Astrocyte (in vitro differentiated cells and primary cell): ENCODE measurements at regions not wholly inside any gene's neighbourhood (a gene's known extent, or its start where the extent isn't known, plus 50 kb on each side); places are given as distances from the start of the nearest gene placed in this dataset.

Source experiments
- DNase-seq: peaks from one replicate; pipeline ENCODE4 v3.0.0-alpha.2; 2010; ENCODE audit warnings: low read depth
- FAIRE-seq: peaks from 2 replicates; lab custom pipeline; 2011; peaks lifted over from hg19 to GRCh38; lab: Jason Lieb, UNC
- H2AFZ ChIP-seq: 2 replicates; pipeline ENCODE4 v1.6.0; 2012; ENCODE audit warnings: low read depth, low read length, inconsistent platforms
- H3K27ac ChIP-seq: 2 replicates; pipeline ENCODE4 v1.5.1; 2011; ENCODE audit warnings: low read depth, low read length, inconsistent platforms
- H3K27me3 ChIP-seq: 2 replicates; pipeline ENCODE4 v1.6.0; 2011; ENCODE audit warnings: low read length, inconsistent platforms; ENCODE audit not compliant: insufficient read depth
- H3K36me3 ChIP-seq: 2 replicates; pipeline ENCODE4 v1.5.1; 2011; ENCODE audit warnings: low read length, inconsistent platforms; ENCODE audit not compliant: insufficient read depth
- H3K4me1 ChIP-seq: 2 replicates; pipeline ENCODE4 v1.5.1; 2011; ENCODE audit warnings: low read length, inconsistent platforms; ENCODE audit not compliant: insufficient read depth
- H3K4me2 ChIP-seq: 2 replicates; pipeline ENCODE4 v1.6.0; 2012; ENCODE audit warnings: low read length, inconsistent platforms
- H3K4me3 ChIP-seq: 2 replicates; pipeline ENCODE4 v1.5.1; 2011; ENCODE audit warnings: low read depth, mild to moderate bottlenecking, low read length, inconsistent platforms; ENCODE audit not compliant: insufficient read depth
- H3K79me2 ChIP-seq: 2 replicates; pipeline ENCODE4 v1.6.0; 2012; ENCODE audit warnings: mild to moderate bottlenecking, low read length, inconsistent platforms; ENCODE audit not compliant: insufficient read depth
- H3K9ac ChIP-seq: 2 replicates; pipeline ENCODE4 v1.6.0; 2012; ENCODE audit warnings: mild to moderate bottlenecking, low read length, inconsistent platforms
- H3K9me3 ChIP-seq: 2 replicates; pipeline ENCODE4 v1.5.1; 2012; ENCODE audit warnings: low read depth, mild to moderate bottlenecking, low read length, inconsistent platforms; ENCODE audit not compliant: insufficient read depth
- H4K20me1 ChIP-seq: 2 replicates; pipeline ENCODE4 v1.6.0; 2012; ENCODE audit warnings: low read length, inconsistent platforms; ENCODE audit not compliant: insufficient read depth
- H3K27ac Mint-ChIP-seq: one replicate; pipeline ENCODE4 v1.8.0; 2021; ENCODE audit warnings: mild to moderate bottlenecking, mixed read lengths; ENCODE audit not compliant: unreplicated experiment
- H3K27me3 Mint-ChIP-seq: one replicate; pipeline ENCODE4 v1.8.0; 2021; ENCODE audit warnings: low read depth, mixed read lengths; ENCODE audit not compliant: unreplicated experiment
- H3K36me3 Mint-ChIP-seq: one replicate; pipeline ENCODE4 v1.8.0; 2021; ENCODE audit warnings: low read depth, mixed read lengths; ENCODE audit not compliant: unreplicated experiment
- H3K4me1 Mint-ChIP-seq: one replicate; pipeline ENCODE4 v1.8.0; 2021; ENCODE audit warnings: low read depth, mixed read lengths; ENCODE audit not compliant: unreplicated experiment
- H3K4me3 Mint-ChIP-seq: one replicate; pipeline ENCODE4 v1.8.0; 2021; ENCODE audit warnings: mild to moderate bottlenecking, moderate library complexity, mixed read lengths; ENCODE audit not compliant: unreplicated experiment
- H3K9me3 Mint-ChIP-seq: one replicate; pipeline ENCODE4 v1.8.0; 2021; ENCODE audit warnings: mild to moderate bottlenecking, mixed read lengths; ENCODE audit not compliant: unreplicated experiment
- EZH2 ChIP-seq: IDR thresholded peaks from 2 replicates; pipeline ENCODE4 v1.6.1; 2012; ENCODE audit warnings: mild to moderate bottlenecking, low read length, inconsistent platforms; ENCODE audit not compliant: insufficient read depth
- TF ChIP-seq, protein P1 (sequence below): IDR thresholded peaks from 2 replicates; pipeline ENCODE4 v1.5.1; 2011; ENCODE audit warnings: low read depth, mild to moderate bottlenecking, inconsistent platforms, low read length, moderate library complexity; ENCODE audit not compliant: insufficient read depth

DNA sequence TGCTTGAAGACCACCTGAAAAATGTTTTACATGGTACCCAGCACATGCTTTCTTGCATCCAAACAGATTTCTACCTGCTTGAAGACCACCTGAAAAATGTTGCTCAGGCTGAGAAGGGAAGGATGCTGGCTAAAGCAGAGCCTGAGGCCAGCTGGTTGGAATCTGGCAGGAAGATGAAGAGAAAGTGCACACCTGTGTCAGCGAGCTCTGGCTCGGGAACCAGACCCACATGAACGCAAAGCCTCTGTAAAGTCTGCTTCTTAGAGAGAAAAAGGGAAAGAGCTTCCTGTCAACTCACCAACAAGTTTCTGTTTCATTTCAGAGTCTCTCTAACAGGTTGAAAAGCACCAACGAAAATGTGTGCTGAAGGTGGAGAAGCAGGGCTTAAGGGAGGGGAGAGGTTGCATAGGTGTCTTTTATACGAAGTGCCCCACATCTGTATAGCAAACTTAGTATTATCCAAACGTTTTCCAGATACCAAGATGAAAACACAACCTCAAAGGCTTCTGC lies 226.0 kb downstream of the TOX3 start:
- H3K27me3 Mint-ChIP-seq: no peaks in the 10 kb centered on the region
- Histone ChIP-seq H3K36me3 (no peaks in the 10 kb centered on the region), H3K4me1 (no peaks in the 10 kb centered on the region), H3K79me2 (no peaks in the 10 kb centered on the region), H3K27ac (no peak overlapping the region), H4K20me1 (no peaks in the 10 kb centered on the region), H3K9ac (no peak overlapping the region), H3K4me2 (no peak overlapping the region), H3K27me3 (no peaks in the 10 kb centered on the region), H2AFZ (no peak overlapping the region), H3K4me3 (no peak overlapping the region), H3K9me3 (no peaks in the 10 kb centered on the region)
- no peaks in the 10 kb centered on the region for H3K36me3 Mint-ChIP-seq
- peaks cover 4% of the 10 kb centered on the region for H3K4me1 Mint-ChIP-seq
- no peak overlapping the region for H3K27ac Mint-ChIP-seq
- FAIRE-seq: no peak
- peaks cover 6% of the 10 kb centered on the region for H3K9me3 Mint-ChIP-seq
- TF ChIP-seq, protein P1, sequence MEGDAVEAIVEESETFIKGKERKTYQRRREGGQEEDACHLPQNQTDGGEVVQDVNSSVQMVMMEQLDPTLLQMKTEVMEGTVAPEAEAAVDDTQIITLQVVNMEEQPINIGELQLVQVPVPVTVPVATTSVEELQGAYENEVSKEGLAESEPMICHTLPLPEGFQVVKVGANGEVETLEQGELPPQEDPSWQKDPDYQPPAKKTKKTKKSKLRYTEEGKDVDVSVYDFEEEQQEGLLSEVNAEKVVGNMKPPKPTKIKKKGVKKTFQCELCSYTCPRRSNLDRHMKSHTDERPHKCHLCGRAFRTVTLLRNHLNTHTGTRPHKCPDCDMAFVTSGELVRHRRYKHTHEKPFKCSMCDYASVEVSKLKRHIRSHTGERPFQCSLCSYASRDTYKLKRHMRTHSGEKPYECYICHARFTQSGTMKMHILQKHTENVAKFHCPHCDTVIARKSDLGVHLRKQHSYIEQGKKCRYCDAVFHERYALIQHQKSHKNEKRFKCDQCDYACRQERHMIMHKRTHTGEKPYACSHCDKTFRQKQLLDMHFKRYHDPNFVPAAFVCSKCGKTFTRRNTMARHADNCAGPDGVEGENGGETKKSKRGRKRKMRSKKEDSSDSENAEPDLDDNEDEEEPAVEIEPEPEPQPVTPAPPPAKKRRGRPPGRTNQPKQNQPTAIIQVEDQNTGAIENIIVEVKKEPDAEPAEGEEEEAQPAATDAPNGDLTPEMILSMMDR: no peak
- DNase-seq: no peak
- no peak overlapping the region for H3K4me3 Mint-ChIP-seq

DNA sequence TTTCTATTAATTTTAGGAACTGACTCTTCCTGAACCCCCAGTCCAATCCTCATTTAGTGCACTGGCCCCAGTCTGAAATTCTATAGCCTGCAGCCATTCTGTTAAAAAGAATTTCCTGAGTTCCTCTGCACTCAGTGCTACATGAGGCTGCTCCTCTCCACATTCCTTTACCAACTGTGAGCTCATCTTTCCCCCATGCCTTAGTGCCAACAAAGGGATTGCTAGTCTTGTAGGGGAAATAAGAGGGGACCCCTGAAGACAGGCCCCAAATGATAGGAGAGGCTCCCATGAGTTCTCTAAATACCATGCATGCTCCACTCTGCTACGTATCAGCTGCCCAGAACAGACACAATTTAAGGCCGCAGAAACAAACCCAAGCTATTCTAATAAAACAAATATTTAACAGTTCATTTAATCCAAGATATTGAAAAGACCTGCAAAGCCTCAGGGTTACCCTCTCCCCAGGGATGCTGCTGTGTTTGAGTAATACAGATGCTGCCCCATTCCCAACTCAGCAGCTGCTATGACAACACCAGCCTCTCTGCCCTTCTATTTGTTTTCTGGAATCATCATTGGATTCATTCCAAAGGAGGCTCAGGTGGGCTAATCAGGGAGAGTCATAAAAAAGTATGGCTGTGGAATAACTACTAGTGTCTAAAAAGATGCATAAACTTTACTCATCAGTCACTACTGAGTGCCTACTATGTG lies 228.5 kb downstream of the TOX3 start:
- Histone ChIP-seq H3K27me3 (no peaks in the 10 kb centered on the region), H3K79me2 (no peaks in the 10 kb centered on the region), H3K4me2 (no peak overlapping the region), H3K4me3 (no peak overlapping the region), H4K20me1 (no peaks in the 10 kb centered on the region), H3K9me3 (no peaks in the 10 kb centered on the region), H3K36me3 (no peaks in the 10 kb centered on the region), H3K4me1 (no peaks in the 10 kb centered on the region), H2AFZ (no peak overlapping the region), H3K9ac (no peak overlapping the region), H3K27ac (no peak overlapping the region)
- H3K27me3 Mint-ChIP-seq: peaks cover 6% of the 10 kb centered on the region
- no peak for DNase-seq
- H3K27ac Mint-ChIP-seq: no peak overlapping the region
- FAIRE-seq: no peak
- H3K9me3 Mint-ChIP-seq: peaks cover 6% of the 10 kb centered on the region
- H3K4me1 Mint-ChIP-seq: peaks cover 4% of the 10 kb centered on the region
- H3K36me3 Mint-ChIP-seq: peaks cover 2% of the 10 kb centered on the region
- no peak for TF ChIP-seq EZH2
- TF ChIP-seq, protein P1: no peak
- H3K4me3 Mint-ChIP-seq: no peak overlapping the region

DNA sequence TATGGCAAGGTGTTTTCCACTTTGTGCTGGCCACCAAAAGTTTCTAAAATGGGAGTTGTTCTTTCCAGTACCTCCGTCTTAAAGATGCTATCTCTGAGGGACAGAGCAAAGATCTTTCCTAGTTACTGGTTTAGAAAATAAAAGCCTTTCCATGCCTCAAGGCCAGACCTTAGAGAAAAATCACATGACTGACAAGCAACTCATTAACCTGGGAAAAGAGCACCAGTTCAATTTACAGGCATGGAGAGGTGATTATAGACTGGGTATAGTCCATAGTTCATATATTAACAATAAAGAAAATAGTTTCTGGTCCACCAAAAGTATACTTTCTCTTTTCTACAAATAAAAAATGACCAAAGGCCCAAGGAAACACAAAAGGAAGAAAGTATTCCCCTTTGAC lies 230.7 kb downstream of the TOX3 start:
- Histone ChIP-seq H3K4me1 (no peaks in the 10 kb centered on the region), H3K4me2 (no peak overlapping the region), H3K27ac (no peak overlapping the region), H2AFZ (no peak overlapping the region), H3K4me3 (no peak overlapping the region), H4K20me1 (no peaks in the 10 kb centered on the region), H3K9ac (no peak overlapping the region), H3K9me3 (no peaks in the 10 kb centered on the region), H3K27me3 (no peaks in the 10 kb centered on the region), H3K36me3 (no peaks in the 10 kb centered on the region), H3K79me2 (no peaks in the 10 kb centered on the region)
- Mint-ChIP-seq H3K27ac (no peak overlapping the region), H3K4me1 (peaks cover 4% of the 10 kb centered on the region), H3K36me3 (peaks cover 2% of the 10 kb centered on the region), H3K4me3 (no peak overlapping the region), H3K9me3 (peaks cover 6% of the 10 kb centered on the region), H3K27me3 (peaks cover 6% of the 10 kb centered on the region)
- TF ChIP-seq, protein P1: no peak
- TF ChIP-seq EZH2: no peak
- DNase-seq (no peak), FAIRE-seq (no peak)
